ENCODE measurements at regions not wholly inside any gene's neighbourhood (a gene's known extent, or its start where the extent isn't known, plus 50 kb on each side); places are given as distances from the start of the nearest gene placed in this dataset.

DNA sequence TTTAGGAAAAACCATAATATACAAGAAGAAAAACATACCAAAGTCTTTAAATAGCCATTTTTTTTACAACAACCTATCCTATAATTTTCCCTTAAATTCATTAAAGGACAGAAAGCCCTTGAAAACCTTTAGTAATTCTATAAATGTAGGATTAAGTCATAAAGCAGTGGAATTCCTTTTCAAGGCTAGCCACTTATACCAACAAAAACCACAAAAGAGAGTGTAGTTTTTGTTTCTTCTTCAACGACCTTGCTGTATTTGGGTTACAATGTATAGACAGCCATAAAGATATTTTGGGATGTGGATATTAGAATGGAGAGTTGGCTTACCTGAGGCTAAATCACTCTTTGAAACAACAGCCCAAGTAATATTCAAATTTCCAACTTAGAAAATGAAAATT, 296.6 kb upstream of the CDIN1 start:
- TF ChIP-seq, protein P1, sequence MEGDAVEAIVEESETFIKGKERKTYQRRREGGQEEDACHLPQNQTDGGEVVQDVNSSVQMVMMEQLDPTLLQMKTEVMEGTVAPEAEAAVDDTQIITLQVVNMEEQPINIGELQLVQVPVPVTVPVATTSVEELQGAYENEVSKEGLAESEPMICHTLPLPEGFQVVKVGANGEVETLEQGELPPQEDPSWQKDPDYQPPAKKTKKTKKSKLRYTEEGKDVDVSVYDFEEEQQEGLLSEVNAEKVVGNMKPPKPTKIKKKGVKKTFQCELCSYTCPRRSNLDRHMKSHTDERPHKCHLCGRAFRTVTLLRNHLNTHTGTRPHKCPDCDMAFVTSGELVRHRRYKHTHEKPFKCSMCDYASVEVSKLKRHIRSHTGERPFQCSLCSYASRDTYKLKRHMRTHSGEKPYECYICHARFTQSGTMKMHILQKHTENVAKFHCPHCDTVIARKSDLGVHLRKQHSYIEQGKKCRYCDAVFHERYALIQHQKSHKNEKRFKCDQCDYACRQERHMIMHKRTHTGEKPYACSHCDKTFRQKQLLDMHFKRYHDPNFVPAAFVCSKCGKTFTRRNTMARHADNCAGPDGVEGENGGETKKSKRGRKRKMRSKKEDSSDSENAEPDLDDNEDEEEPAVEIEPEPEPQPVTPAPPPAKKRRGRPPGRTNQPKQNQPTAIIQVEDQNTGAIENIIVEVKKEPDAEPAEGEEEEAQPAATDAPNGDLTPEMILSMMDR (IDR thresholded peaks at IDR 0.05) = no peak
- no peak for TF ChIP-seq POLR2A (IDR thresholded peaks at IDR 0.05)

All from lower leg skin (tissue), 3 donors.